ENCODE measurements at regions not wholly inside any gene's neighbourhood (a gene's known extent, or its start where the extent isn't known, plus 50 kb on each side); places are given as distances from the start of the nearest gene placed in this dataset.

- TF ChIP-seq ETV6 (CRISPR knock-in tag; IDR thresholded peaks at IDR 0.05) (no peak), MAX (CRISPR knock-in tag; IDR thresholded peaks at IDR 0.05) (no peak), CTCF (IDR thresholded peaks at IDR 0.05) (no peak)
Observed at GRCh38 chr1:47562147-47562546, 124.3 kb downstream of the FOXD2 start.

Measured in WTC11 (cell line).